ENCODE measurements at regions not wholly inside any gene's neighbourhood (a gene's known extent, or its start where the extent isn't known, plus 50 kb on each side); places are given as distances from the start of the nearest gene placed in this dataset.
"Not testable (repeated sequence)": the region's sequence is repeated elsewhere in the genome, so short reads cannot be mapped to it uniquely, and the experiment has no call there.

DNA sequence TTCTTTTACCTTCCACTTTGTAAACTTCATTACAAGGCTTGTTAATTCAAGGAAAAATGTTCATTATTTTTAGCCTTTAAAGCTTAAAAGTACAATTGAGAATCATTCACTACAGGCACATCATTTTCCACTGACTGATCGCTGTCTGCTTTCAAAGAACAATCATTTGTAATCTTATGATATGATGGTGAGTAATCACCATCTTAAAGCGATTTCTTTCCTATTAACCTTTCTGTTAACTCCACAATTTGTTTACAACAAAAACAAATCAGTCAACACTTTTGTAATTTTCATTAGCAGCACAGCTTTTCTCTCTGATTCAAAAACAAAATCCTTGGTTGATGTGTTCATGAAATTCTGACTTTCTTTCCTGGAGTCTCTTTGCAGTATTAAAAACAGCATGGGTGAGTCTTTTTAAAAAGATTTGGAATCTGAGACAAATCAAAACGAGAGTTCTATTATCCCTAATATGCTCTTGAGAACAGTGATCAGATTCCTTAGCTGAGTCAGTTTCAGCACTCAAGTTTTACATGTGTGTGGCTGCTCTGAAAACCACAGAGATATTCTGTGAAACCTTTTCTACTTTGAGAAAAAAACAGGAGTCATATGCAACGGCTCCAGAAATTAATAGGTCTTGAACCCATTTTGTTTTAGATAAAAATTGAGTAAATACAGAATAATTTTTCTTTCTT lies 145.8 kb upstream of the TMPRSS15 start:
- in situ Hi-C loops (cut with MboI; ENCODE audit: low sequenced_read_pairs): no loop called here

- in situ Hi-C loops (cut with MboI; ENCODE audit: low sequenced_read_pairs): no loop called here
Observed at GRCh38 chr21:18550361-18550760, 146.8 kb upstream of the TMPRSS15 start.

DNA sequence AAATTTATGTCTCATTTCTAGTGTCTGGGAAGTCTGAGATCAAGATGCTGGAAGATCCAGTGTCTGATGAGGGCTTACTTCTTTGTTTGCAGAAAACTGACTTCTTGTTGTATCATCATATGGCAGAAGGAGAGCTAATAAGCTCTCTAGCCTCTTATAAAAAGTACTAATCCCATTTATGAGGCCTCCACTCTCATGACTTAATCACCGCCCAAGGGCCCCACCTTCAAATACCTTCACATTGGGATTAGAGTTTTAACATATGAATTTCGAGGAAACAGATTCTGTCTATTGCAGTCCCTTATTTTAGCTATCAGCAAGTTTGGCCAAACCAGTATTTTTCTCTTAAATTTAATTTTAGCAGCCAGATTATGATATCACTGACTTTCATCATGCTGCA lies 150.2 kb upstream of the TMPRSS15 start:
- in situ Hi-C loops (cut with MboI; ENCODE audit: low sequenced_read_pairs): no loop called here

DNA sequence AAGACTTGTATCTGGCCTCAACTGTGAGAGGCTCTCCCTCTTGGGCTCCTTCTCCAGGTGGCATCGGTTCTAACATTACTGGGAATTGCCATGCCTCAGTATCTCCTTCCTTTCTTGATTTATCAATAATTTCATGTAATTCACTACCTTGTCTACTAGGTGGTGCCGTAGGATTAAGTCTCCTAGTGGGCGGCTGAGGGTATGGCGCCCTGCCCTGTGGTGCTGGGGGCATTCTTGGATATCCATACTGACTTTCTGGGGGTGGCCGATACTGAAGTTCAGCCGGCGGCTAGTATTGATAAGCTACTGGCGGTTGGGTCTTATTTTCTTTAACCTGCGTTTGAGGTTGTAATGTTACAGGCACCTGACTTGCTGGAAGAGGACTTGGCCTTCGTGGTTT lies 164.2 kb upstream of the TMPRSS15 start:
- in situ Hi-C loops (cut with MboI; ENCODE audit: low sequenced_read_pairs): not testable (repeated sequence)

- in situ Hi-C loops (cut with MboI; ENCODE audit: low sequenced_read_pairs): no loop called here
Observed at GRCh38 chr21:18588001-18588662, 184.5 kb upstream of the TMPRSS15 start.

- in situ Hi-C loops (cut with MboI; ENCODE audit: low sequenced_read_pairs): no loop called here
Observed at GRCh38 chr21:18601146-18601545, 197.6 kb upstream of the TMPRSS15 start.

DNA sequence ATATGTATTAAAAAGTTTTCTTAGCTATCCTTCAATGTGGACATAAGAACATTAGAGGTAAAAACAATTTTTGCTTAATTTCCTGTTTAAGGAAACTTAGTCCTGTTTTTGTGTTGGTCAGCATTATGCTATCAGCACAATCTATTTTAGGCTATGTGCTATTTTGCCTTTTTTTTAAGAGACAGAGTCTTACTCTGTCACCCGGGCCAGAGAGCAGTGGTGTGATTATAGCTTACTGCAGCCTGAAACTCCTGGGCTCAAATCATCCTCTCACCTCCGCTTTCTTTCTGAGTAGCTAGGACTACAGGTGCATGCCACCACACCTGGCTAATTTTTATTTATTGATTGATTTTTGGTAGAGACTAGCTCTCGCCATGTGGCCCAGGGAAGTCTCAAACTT lies 199.1 kb upstream of the TMPRSS15 start:
- in situ Hi-C loops (cut with MboI; ENCODE audit: low sequenced_read_pairs): no loop called here

GRCh38 chr21:18603261-18603660 lies 199.7 kb upstream of the TMPRSS15 start:
- in situ Hi-C loops (cut with MboI; ENCODE audit: low sequenced_read_pairs): no loop called here

DNA sequence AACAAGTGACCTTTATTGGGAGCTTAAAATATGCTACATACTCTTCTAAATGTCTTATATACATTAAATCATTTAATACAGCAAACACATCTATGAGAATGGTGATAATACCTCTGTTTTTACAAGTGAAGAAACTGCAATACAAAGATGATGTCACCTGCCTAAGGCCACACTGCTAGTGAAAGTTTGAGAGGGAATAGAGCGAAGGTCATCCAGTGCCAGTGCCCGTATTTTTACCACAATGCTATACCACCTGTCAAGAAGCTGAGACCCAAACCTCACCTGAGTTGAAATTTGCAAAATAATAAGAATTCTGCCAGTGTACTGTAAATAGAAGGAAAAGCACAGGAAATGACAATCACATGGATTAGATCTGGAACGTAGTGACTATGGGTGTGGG lies 200.4 kb upstream of the TMPRSS15 start:
- in situ Hi-C loops (cut with MboI; ENCODE audit: low sequenced_read_pairs): no loop called here

- in situ Hi-C loops (cut with MboI; ENCODE audit: low sequenced_read_pairs): no loop called here
Observed at GRCh38 chr21:18608226-18608625, 204.6 kb upstream of the TMPRSS15 start.

DNA sequence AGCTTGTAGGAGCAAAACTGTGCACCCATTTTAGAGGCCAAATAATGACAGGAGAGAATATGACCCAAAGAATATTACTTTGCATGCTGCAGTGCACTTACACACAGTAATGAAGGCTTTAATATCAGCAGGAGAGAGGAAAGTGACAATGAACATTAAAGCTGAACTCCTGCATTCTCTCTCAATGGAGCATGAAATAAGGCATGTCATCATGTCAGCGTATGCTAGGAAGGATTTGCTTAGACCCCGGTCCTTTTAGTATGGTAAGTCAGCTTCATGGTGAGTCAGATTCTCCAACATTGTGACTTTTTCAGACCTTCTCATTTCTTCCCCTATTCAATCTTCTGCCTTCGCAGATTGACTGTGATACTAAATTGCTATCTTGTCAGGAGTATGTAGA lies 210.7 kb upstream of the TMPRSS15 start:
- in situ Hi-C loops (cut with MboI; ENCODE audit: low sequenced_read_pairs): no loop called here

DNA sequence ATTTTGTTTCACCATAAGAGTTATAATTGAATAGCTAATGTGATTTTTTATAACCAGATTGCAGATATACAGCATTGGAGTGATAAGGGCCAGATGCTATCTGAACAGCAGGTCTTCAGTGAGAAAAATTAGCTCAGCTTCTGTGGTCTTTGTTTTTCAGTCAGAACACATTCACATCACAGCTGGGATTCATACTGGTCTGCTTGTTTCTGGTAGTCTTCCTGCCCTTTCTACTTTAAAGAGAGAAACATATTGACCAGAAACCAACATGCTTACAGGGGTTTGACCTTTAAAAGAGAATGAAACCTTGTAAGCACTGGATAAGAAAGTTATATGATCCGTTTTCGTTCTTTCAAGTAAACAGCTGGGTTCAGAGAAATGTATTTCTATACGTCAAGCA lies 213.7 kb upstream of the TMPRSS15 start:
- in situ Hi-C loops (cut with MboI; ENCODE audit: low sequenced_read_pairs): no loop called here

DNA sequence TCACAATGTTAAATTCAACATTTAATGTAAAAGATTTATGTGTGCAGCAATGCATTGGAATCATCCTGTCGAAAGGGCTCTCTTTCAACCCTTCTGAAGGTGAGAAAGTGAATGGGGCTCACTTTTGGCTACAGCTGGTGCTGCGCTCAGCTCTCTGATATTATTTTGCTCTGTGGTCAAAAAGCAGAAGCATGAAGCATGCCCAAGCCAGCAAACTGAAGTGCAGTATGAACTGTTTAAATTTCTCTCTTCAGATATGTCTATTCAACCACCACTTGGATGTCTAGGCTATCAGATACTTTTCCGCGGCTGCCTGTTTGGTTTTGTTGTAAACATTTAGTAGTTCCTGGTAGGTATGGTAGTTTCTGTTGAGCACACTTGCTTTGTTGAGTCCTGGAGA lies 216.9 kb upstream of the TMPRSS15 start:
- in situ Hi-C loops (cut with MboI; ENCODE audit: low sequenced_read_pairs): no loop called here

GRCh38 chr21:18622383-18622782 lies 218.8 kb upstream of the TMPRSS15 start:
- in situ Hi-C loops (cut with MboI; ENCODE audit: low sequenced_read_pairs): no loop called here

DNA sequence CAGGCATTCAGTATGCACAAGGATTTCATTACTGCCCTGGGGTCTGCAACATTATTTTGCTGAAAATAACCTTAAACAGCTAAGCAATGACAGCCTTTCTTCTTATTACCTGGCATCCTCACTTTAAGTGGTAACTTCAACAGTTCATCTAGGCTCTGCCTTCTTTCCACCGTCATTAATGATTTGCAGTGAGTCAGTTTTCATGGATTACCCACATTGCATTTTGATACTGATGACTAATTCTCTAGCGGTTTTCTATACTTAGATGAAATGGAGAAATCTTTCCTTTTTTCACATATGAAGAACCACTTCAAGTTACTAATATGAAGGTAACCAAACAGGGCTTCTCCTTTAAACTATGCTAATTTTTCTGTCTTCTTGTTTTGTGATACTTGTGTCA lies 226.9 kb upstream of the TMPRSS15 start:
- in situ Hi-C loops (cut with MboI; ENCODE audit: low sequenced_read_pairs): no loop called here

DNA sequence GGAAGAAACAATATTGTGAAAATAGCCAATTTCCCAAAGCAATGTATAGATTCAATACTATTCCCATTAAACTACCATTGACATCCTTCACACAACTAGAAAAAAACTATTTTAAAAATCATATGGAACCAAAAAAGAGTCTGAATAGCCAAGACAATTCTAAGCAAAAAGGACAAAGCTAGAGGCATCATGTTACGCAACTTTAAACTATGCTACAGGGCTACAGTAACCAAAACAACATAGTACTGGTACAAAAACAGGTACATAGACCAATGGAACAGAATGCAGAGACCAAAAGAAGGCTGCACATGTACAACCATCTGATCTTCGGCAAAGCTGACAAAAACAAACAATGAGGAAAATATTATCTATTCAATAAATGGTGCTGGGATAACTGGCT lies 233.3 kb upstream of the TMPRSS15 start:
- in situ Hi-C loops (cut with MboI; ENCODE audit: low sequenced_read_pairs): no loop called here

DNA sequence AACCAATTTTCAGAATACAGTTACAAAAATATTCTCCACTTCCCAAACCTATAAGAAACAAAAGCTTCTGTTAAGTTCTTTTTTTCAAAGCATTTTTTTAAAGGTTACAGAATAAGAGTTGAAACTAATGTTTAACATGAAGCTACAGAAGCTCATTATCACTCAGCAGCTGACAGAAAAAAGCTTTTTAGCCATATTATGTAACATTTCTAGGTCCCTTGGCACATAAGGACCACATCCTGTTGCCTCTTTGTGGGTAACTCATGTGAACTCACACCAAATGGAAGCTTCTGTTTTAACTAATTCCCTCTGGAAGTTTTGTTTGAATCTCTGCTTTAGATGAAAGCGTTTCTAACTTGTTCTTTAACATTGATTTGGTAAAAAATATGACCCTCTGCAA lies 242.5 kb upstream of the TMPRSS15 start:
- in situ Hi-C loops (cut with MboI; ENCODE audit: low sequenced_read_pairs): no loop called here

DNA sequence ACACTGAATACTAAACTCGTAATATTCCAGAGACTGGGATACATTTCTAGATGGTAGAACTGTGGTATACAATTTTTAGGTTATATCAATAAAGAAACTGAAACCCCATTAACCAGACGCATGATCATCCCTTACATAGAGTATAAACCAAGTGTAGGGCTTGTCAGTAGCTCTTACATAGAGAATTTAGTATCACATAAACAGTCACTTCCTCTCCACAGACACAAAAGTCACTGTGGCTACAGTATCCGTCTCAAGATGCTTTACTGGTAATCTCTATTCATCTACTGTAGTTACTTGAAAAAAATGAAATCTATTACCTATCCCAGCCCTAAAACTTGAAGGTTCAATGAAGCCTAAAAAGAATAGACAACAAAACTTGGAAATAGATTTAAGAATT lies 252.3 kb upstream of the TMPRSS15 start:
- in situ Hi-C loops (cut with MboI; ENCODE audit: low sequenced_read_pairs): no loop called here

- in situ Hi-C loops (cut with MboI; ENCODE audit: low sequenced_read_pairs): no loop called here
Observed at GRCh38 chr21:18661842-18662241, 258.3 kb upstream of the TMPRSS15 start.

DNA sequence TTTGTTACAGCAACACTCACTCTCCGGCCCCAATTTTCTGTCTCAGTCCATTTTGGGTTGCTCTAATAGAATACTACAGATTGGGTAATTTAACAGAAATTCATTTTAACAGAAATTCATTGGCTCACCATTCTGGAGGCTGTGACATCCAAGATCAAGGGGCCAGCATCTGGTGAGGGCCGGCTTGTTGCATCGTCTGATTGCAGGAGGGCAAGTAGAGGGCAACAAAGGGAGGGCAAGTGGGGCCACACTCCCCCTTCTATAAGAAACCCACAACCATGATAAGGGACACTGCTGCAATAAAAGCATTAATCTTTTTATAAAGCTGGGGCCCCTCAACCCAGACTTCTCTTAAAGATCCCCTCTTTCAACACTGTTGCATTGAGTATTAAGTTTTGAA lies 260.1 kb upstream of the TMPRSS15 start:
- in situ Hi-C loops (cut with MboI; ENCODE audit: low sequenced_read_pairs): no loop called here

GRCh38 chr21:18666725-18667124 lies 263.1 kb upstream of the TMPRSS15 start:
- in situ Hi-C loops (cut with MboI; ENCODE audit: low sequenced_read_pairs): no loop called here

DNA sequence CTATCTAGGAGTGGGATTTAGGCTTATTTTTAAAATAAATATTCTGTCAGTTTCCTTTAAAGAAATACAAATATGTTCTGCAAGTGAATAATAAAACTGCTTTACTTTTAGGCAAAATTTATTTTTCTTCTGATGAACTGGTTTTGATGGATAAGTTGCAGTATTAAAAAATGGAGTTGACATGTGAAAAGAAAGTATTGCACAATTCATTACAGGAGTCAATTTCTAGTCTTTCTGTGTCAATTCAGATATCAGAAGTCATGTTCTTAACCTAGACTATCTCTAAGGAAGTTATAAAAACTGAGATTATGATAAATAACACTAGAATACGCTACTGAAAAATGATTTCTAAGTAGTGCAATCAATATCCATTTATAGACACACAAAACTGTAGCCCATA lies 270.2 kb upstream of the TMPRSS15 start:
- in situ Hi-C loops (cut with MboI; ENCODE audit: low sequenced_read_pairs): no loop called here

GRCh38 chr21:18677632-18678031 lies 274.0 kb upstream of the TMPRSS15 start:
- in situ Hi-C loops (cut with MboI; ENCODE audit: low sequenced_read_pairs): no loop called here

All from HL-60/S4 treated with retinoic acid at 250 ng/mL for 4 days and 3 days (cell line).